HG02798 (cell line): ENCODE measurements at regions not wholly inside any gene's neighbourhood (a gene's known extent, or its start where the extent isn't known, plus 50 kb on each side); places are given as distances from the start of the nearest gene placed in this dataset.

Experiments
- ATAC-seq: cut with Tn5 transposase; IDR thresholded peaks from one replicate; pipeline ENCODE4 v1.9.1; 2021; ENCODE audit warnings: mild to moderate bottlenecking; ENCODE audit not compliant: unreplicated experiment, poor library complexity

DNA sequence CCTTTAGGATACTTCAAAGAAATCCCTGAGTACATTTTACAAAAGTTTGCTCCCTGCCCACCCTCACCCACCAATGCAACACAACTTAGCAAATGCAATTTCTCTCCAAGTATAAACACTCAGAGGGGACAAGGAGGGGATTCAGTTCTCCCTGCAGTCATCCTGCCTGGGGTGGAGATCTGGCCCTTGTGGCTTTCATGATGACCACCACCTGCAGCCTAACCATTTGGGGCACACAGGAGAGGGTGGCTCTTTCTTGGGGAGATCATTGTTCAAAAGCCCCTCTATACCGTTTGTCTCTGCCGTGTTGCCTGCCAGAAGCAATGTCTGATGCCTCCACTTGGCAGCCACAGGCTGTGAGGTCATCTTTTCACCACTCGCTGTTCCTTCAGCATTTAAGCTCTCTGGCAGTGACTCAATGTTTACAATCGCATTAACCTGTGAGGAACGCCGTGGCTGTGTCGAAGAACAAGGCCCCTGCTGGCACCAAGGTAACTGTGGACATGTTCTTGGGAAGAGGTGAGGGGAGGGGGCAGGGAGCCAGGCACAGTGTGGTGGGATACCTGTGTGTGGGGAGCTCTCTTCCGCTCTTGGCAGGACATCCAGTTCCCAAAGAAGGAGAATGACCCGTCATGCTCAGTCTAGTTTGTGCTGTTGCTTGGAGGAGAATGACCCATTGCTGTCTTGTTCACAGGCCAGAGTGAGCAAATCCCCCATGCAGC is 103.9 kb upstream of the DUSP10 start:
- ATAC-seq = no peak

DNA sequence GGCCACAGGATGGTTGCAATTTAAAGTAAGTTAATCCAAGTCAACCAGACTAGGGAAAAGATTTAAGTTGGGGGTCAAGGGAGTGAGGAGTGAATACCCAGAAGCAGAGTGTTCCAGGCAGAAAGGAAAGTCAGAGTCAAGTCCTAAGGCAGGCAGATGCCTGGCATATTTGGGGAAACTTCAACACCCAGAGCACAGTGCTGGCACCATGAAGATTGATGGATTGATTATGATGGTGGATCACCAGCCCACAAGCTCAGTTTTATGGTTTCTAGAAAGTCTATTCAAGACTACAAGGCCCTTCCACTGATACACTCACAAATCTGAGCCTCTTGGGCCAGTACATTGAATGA is 100.1 kb upstream of the DUSP10 start:
- no peak for ATAC-seq

DNA sequence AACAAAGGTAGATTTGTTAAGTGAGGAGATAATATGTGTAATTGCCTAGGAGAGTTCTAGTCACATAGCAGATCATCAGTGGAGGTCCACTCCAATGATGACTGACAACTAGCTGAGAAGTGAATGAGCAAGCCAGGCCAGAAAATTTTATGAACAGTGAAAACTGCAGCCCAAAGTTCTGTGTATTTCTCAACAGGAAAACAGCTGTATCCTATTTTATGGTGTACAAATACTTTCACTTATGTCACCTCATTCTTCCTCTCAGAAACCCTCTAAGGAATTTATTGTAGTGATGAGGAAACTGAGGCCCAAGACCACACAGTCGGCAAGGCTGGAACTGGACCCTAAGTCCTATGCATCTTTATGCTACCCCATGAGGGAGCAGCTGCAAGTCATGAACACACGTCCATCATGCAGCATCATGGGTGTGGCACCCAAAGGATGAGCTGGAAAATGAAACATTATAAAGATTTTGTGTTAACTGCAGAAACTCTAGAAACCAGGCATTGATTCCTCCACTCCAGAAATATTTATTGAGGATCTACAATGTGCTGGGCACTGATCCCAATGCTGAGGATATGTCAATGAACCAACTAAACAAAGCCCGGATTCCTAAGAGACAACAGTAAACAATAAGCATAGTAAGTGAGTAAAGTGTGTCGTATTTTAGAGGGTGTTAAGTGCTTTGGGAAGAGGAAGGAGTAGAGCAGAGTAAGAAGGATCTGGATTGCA is 99.5 kb upstream of the DUSP10 start:
- no peak for ATAC-seq

- peak; percentile 29 for ATAC-seq
These were observed 98.8 kb upstream of the DUSP10 start for GRCh38 chr1:221840511-221841243.

GRCh38 chr1:221839782-221840395 is 98.0 kb upstream of the DUSP10 start:
- peak; percentile 94 for ATAC-seq

GRCh38 chr1:221839321-221839720 is 97.4 kb upstream of the DUSP10 start:
- ATAC-seq = peak; percentile 24

DNA sequence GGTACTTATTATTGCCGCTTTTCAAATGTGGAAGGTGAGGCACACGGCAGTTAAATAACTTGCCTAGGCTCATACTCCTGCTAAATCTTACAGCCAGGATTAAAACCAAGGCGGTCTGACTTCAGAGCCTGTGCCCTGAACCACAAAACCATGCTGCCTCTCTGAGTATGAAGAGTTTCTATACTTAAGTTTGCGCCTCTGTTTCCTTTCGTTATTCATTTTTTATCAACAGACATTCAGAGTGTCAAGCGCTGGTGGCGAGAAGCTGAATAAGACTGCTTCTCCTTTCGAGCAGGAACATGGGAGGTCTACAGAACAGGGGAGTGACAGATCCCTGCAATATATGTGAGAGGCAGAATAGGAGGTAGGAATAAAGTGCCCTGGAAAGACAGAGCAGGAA is 96.0 kb upstream of the DUSP10 start:
- ATAC-seq = peak; percentile 25

DNA sequence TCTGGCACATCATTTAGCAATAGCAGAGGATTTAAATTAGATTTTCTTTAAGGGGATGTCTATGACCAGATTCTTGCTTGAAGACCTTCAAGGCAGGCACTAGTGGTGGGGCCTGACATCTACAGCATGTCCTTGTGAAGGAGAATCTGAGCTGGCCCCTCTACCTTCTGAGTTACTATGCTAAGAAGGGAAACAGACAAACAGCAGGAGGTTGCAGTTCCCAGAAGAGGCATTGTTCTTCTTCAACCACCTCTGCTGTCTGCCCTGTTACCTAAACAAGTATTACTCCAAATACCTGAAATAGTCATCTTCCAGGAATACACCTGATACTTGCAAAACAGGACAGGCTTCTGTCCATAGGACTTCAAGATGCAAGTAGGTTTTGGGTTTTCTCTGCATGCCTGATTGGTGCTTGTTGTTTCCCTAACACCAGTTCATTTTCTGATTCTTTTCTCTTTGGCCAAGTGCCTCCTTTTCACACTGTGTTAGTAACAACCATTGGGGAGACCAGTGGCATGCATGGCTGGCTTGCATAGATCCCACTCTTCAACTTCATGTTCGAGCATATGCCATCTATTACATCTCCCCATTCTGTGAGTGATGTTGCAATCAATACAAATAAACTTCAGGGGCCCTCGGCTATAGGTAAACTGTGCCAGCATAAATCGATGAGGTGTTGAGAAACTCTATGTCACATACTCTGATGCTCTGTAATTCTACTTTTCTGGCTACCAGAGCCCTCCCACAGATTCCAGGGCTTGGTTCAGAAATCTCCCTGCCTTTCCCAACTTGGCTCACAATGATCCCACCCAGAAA is 93.0 kb upstream of the DUSP10 start:
- ATAC-seq = no peak

GRCh38 chr1:221832617-221833016 is 90.7 kb upstream of the DUSP10 start:
- no peak for ATAC-seq

DNA sequence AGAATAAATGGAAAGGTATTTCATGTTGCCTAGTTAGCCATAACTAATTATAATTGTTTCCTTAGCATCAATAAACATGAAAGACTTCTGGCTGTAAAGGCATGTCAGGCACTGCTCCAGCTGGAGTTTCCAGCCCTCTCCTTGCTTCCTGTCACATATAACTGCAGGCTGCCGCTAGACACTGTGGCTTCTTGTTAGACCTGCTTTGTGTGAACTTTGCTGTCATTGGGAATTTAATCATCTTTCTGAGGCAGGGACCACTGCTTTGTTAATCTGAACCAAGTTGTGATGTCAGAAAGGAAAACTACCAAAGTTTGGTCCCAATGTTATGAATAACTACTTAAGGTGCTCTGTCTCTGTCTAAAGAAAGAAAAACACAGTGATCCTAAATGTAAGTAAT is 90.3 kb upstream of the DUSP10 start:
- ATAC-seq = no peak

DNA sequence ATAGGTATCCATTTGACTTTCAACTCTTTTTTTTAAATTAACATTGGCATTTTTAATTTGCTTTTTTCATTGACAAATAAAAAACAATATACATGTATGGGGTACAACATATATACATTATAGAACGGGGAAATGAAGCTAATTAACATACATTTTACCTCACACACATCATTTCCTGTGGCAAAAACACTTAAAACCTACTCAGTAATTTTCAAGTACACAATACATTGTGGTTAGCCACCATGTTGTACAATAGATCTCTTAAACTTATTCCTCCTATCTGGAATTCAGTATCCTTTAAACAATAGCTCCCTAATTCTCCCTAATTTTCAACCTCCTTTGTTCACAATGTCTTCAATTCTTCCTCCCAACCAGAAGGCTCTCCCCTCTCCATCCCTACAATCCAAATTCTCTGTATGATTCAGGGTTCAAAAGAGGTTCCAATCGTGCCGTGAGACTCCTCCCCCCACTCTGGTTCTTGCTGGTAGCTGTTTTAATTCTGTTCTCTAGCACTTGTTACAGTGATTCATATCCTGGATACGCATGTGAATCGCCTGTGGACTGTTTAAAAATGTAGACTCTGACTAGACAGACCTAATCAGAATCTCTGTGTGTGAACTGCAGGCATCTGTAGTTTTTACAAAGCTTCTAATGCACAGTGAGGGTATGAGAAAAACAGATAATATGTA is 87.6 kb upstream of the DUSP10 start:
- ATAC-seq = no peak

DNA sequence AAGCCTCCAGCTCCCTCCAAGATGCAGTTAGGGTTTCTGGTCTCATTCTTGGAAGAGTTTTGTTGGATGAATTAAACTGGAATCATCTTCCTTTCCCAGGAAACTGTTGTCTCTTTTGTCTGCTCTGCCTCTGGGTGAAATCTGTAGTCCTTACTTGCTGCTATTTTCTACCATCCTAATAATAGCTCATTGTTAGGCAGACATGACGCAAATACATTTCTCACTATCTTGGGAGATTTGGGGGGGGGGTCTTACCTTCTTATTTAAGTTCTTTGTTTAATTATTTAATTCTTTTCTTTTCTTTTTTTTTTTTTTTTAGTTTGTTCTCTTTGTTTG is 85.4 kb upstream of the DUSP10 start:
- ATAC-seq = no peak

DNA sequence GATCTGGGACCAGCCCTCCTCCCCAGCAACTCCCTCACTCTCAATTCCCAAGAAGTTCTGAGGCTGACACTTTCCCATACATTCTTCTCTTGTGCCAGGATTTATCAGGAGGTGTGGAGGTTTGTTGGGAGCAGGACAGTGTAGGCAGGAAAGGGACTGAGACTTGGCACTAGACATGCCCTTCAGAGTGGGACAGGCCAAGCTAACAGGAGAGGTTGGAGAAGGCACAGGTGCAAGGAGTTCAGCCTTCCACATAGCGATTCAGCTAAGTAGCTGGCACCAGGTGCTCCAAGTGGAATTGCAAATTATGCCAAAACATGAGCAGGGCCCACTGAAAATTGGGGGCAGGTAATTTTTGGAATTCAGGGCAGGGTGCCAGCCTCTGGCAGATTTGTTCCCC is 83.0 kb upstream of the DUSP10 start:
- ATAC-seq = no peak

DNA sequence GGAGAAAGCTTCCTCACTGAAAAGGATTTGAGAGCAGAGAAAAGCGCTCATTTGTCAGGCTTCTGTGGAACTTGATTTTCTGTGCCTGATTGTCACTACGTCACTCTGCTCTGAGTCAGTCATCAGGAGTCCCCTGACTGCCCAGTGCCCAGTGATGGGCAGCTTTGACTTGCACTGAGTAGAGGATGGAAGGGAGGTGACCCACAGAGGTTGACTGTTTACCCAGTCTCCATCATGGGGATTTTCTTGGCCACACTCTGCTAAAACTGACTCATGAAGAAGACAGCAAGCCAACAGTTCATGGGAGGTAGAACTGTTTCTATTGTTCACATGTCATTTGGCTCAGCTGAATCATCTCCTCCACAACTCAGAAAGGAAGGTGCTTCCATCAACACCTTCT is 82.1 kb upstream of the DUSP10 start:
- peak; percentile 65 for ATAC-seq

DNA sequence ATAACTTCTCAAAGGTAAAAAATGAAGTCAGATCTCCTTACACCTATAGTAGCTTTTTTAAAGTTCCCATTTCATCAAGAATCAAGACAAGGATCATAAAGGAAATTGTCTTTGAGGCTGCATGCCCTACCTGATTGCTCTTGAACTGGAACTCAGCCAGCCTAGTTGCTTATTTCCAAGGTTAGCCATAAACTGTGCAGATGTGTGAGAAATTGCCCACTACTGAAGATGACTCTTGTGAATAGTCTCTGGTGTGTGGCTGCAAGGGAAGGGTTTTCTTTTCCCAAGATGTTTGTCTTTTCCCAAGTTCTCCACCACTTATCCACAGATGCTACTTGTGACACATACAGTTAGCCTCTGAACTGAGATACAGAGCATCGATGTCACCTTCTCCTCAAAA is 81.7 kb upstream of the DUSP10 start:
- no peak for ATAC-seq

DNA sequence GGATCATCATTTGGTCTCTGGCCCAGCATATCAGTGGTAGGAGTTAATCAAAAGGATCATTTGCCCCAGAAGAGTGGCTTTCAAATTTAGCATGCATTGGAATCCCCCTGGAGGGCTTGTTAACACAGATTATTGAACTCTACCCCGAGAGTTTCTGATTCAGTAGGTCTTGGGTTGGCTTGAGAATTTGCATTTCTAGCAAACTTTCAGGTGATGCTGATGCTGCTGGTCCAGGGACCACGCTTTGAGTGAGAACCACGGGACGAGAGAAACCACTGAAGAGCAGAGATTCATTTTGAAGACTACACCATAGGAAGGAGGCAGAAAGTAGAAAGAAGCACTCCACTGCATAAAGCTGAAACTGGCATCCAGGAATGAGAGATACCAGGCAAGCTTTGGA is 81.3 kb upstream of the DUSP10 start:
- ATAC-seq = peak; percentile 77

DNA sequence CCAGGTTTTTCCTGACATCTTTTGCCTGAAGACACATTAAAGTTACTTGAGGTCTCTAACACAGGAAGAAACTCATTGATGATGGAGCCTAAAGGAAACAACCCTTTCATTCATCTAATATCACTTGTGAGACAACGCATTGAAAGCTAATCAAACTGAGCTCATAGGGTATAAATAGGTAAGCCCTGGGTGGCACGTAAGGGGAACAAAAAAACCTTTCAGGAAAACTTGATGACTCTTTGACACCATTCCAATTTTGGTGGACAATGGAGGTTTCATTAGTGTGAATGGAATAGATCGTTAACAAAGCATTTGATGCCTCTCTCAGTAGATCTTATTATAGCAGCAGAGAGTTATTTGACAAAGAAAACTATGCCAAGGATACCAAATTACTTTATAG is 80.7 kb upstream of the DUSP10 start:
- no peak for ATAC-seq

GRCh38 chr1:221816899-221817298 is 75.0 kb upstream of the DUSP10 start:
- no peak for ATAC-seq

- ATAC-seq = no peak
These were observed 73.8 kb upstream of the DUSP10 start for GRCh38 chr1:221815660-221816059.

DNA sequence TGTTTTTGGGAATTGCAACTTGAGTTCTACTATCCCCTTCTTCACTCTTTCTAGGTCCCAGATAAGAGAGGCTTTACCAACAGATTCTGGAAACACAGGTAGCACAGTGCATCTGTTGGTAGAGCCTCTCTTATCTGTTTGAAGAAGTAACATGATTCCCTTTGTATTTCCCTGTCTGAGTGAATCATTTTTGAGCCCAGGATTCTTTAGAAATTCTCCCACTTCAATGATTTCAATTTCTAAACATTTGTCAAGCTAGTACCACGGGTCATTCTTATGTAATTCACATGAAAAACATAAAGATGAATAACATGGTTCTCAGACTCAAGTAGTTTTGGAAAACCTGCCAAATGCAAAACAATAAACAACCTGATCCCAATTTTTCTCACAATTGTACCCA is 72.0 kb upstream of the DUSP10 start:
- no peak for ATAC-seq
